ENCODE measurements at regions not wholly inside any gene's neighbourhood (a gene's known extent, or its start where the extent isn't known, plus 50 kb on each side); places are given as distances from the start of the nearest gene placed in this dataset.

- peaks cover 3% of the 10 kb centered on the region for H3K9me3 Mint-ChIP-seq (ENCODE audit: insufficient read depth)
- TF ChIP-seq CTCF (IDR thresholded peaks at IDR 0.05) (no peak), EZH2 (IDR thresholded peaks at IDR 0.05; ENCODE audit: borderline replicate concordance, insufficient read depth, low read depth, low read length, poor library complexity, severe bottlenecking) (no peak)
- no peaks in the 10 kb centered on the region for H3K36me3 ChIP-seq (replicated peaks in 1 of 2; ENCODE audit: control extremely low read depth in 1 of 2, control insufficient read depth in 1 of 2, extremely low read depth in 1 of 2, insufficient read depth in 2 of 2, low read length in 1 of 2)
- no peak for DNase-seq
- no peak overlapping the region for H3K4me3 Mint-ChIP-seq
- H4K20me1 ChIP-seq (ENCODE audit: control insufficient read depth, insufficient read depth, low read length, poor library complexity, severe bottlenecking), result no peaks in the 10 kb centered on the region
- H3K27me3 Mint-ChIP-seq, result no peaks in the 10 kb centered on the region
- H3K4me1 ChIP-seq (ENCODE audit: control insufficient read depth in 2 of 2, insufficient read depth in 2 of 2, low read length in 2 of 2), result no peaks in the 10 kb centered on the region
- CTCF ChIA-PET, result no interaction called here
- H3K27me3 ChIP-seq (replicated peaks in 1 of 4; ENCODE audit: control extremely low read depth in 1 of 4, control insufficient read depth in 3 of 4, insufficient read depth in 4 of 4, low read length in 3 of 4), result no peaks in the 10 kb centered on the region
- H3K9me3 ChIP-seq (ENCODE audit: control extremely low read depth in 1 of 3, control insufficient read depth in 2 of 3, insufficient read depth in 1 of 3, low read length in 2 of 3), result peaks cover 0 to 3% (median 2%) of the 10 kb centered on the region in 3 donors
- 70% methylated on average over 2 of the region's 3 CpGs for WGBS (ENCODE audit: insufficient coverage)
- H3K79me2 ChIP-seq (ENCODE audit: control insufficient read depth, insufficient read depth, low read length), result no peaks in the 10 kb centered on the region
- intact Hi-C loops (cut with micrococcal nuclease), result no loop called here
- no peak overlapping the region for H3K9ac ChIP-seq (ENCODE audit: low read length)
- H2AFZ ChIP-seq (ENCODE audit: insufficient read depth, low read depth, low read length, poor library complexity, severe bottlenecking), result no peak overlapping the region
- H3K27ac ChIP-seq (ENCODE audit: low read length in 2 of 2), result no peak overlapping the region
- POLR2A ChIA-PET, result no interaction called here
- no peak for ATAC-seq (ENCODE audit: low read depth)
- no peak overlapping the region for H3K4me2 ChIP-seq (replicated peaks; ENCODE audit: low read depth, low read length, poor library complexity, severe bottlenecking)
- H3K27ac Mint-ChIP-seq, result no peak overlapping the region
- no peak overlapping the region for H3K4me3 ChIP-seq (ENCODE audit: control extremely low read depth in 1 of 5, extremely low read depth in 1 of 5, insufficient read depth in 1 of 5, low read depth in 2 of 5, low read length in 4 of 5)
- H3K4me1 Mint-ChIP-seq, result no peaks in the 10 kb centered on the region
These were observed 520.7 kb downstream of the TRHDE start for GRCh38 chr12:72792889-72793288.

- Histone ChIP-seq H3K27ac (ENCODE audit: low read length in 2 of 2) (no peak overlapping the region), H3K9me3 (ENCODE audit: control extremely low read depth in 1 of 3, control insufficient read depth in 2 of 3, insufficient read depth in 1 of 3, low read length in 2 of 3) (peaks cover 0 to 3% (median 2%) of the 10 kb centered on the region in 3 donors), H2AFZ (ENCODE audit: insufficient read depth, low read depth, low read length, poor library complexity, severe bottlenecking) (no peak overlapping the region), H3K79me2 (ENCODE audit: control insufficient read depth, insufficient read depth, low read length) (no peaks in the 10 kb centered on the region), H3K27me3 (replicated peaks in 1 of 4; ENCODE audit: control extremely low read depth in 1 of 4, control insufficient read depth in 3 of 4, insufficient read depth in 4 of 4, low read length in 3 of 4) (no peaks in the 10 kb centered on the region), H3K9ac (ENCODE audit: low read length) (no peak overlapping the region), H3K4me1 (ENCODE audit: control insufficient read depth in 2 of 2, insufficient read depth in 2 of 2, low read length in 2 of 2) (no peaks in the 10 kb centered on the region), H3K36me3 (replicated peaks in 1 of 2; ENCODE audit: control extremely low read depth in 1 of 2, control insufficient read depth in 1 of 2, extremely low read depth in 1 of 2, insufficient read depth in 2 of 2, low read length in 1 of 2) (no peaks in the 10 kb centered on the region), H3K4me2 (replicated peaks; ENCODE audit: low read depth, low read length, poor library complexity, severe bottlenecking) (no peak overlapping the region), H3K4me3 (ENCODE audit: control extremely low read depth in 1 of 5, extremely low read depth in 1 of 5, insufficient read depth in 1 of 5, low read depth in 2 of 5, low read length in 4 of 5) (no peak overlapping the region), H4K20me1 (ENCODE audit: control insufficient read depth, insufficient read depth, low read length, poor library complexity, severe bottlenecking) (no peaks in the 10 kb centered on the region)
- DNase-seq (no peak), ATAC-seq (ENCODE audit: low read depth) (no peak)
- Mint-ChIP-seq H3K27me3 (no peaks in the 10 kb centered on the region), H3K4me1 (no peaks in the 10 kb centered on the region), H3K9me3 (ENCODE audit: insufficient read depth) (peaks cover 3% of the 10 kb centered on the region), H3K27ac (no peak overlapping the region), H3K4me3 (no peak overlapping the region)
- intact Hi-C loops (cut with micrococcal nuclease), result no loop called here
- CTCF ChIA-PET, result no interaction called here
- TF ChIP-seq CTCF (IDR thresholded peaks at IDR 0.05) (no peak), EZH2 (IDR thresholded peaks at IDR 0.05; ENCODE audit: borderline replicate concordance, insufficient read depth, low read depth, low read length, poor library complexity, severe bottlenecking) (no peak)
- POLR2A ChIA-PET, result no interaction called here
- WGBS (ENCODE audit: insufficient coverage), result no CpG with 5 or more reads among the region's 1 CpG
These were observed 521.6 kb downstream of the TRHDE start for GRCh38 chr12:72793796-72794195.

Measured in B cell (primary cell).